AML-193 (cell line): ENCODE measurements at regions not wholly inside any gene's neighbourhood (a gene's known extent, or its start where the extent isn't known, plus 50 kb on each side); places are given as distances from the start of the nearest gene placed in this dataset.

ENCODE experiments used
- DNase-seq, 2 experiments: peaks; one replicate each; lab custom pipeline; 2025; lab: John Stamatoyannopoulos, UW

DNA sequence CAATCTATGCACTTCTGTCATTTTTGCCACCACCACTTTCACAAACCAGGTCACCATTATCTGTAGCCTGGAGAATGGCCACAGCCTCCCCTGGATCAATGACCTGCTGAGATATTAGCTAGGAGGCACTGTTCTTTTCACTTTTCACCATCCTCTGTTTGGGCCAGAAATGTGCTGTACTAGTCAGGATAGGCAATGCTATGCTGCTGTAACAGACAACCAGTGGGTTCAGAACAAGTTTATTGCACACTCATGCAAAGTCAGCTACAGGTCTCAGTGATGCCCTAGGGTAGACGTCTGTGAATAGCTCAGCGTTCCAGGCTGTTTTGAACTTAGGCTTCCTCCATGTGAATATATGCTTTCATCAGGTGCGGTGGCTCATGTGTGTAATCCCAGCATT, 231.5 kb downstream of the SUDS3 start:
- DNase-seq, result no peak

DNA sequence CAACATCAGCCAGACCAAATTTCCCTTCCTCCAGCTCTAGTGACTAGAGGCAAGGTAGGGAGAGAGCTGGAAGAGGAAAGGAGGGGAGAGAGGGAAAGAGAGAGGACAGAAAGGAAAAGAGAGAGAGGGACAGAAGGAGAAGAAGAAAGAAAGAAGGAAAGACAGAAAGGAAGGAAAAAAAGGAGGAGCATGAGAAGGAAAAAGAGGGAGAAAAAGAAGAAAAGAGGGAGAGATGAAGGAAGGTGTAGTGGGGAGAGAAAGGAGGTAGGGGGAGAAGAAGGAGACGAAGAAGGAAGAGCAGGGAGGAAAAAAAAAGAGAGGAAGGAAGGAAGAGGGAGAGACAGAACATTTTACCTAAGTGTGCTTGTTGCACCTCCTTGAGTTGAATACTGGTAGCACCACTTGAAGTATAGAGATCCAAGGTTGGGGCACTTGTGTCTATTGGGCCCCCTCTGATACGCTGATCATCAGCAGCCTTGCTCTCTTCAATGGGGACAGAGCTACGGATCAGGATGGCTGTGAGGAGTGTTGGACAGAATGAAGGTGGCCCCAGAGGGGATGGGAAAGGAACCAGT, 232.5 kb downstream of the SUDS3 start:
- DNase-seq, result no peak

DNA sequence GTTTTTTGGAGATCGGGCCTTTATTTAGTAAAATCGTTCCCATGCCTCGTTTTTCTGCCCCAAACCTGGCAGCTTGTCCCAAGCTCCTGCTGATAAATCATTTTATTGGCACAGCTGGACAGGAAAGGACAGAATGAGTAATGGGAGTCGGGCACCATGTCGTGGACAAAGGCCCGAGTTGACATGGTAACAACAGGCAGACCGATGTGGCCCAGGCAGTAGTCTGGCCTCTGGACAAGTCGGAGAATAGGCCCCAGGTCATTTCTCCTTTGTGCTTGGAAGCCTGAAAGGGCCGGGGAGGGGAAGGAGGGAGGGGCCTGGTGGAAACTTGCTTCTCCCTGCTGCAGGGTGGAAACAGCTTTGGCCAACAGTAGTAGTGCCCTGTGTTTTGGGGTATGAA, 234.9 kb downstream of the SUDS3 start:
- no peak for DNase-seq

DNA sequence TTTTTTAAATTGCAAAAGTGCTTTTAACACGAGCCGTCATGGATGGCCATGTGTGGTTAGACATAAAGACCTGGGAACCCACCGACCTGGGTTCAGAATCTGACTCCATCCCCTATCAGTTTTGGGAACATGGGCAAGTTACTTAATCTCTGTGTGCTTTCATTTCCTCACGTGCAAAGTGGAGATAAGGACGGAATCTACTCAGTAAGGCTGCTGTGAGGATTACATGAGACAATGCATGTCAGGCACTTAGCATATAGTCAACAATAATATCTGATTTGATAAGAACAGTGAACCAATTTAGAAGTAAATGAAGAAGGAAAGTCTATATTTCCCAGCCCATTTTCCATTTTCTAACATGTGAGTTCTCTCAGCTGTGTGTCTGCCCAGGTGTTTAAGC, 235.4 kb downstream of the SUDS3 start:
- no peak for DNase-seq

DNA sequence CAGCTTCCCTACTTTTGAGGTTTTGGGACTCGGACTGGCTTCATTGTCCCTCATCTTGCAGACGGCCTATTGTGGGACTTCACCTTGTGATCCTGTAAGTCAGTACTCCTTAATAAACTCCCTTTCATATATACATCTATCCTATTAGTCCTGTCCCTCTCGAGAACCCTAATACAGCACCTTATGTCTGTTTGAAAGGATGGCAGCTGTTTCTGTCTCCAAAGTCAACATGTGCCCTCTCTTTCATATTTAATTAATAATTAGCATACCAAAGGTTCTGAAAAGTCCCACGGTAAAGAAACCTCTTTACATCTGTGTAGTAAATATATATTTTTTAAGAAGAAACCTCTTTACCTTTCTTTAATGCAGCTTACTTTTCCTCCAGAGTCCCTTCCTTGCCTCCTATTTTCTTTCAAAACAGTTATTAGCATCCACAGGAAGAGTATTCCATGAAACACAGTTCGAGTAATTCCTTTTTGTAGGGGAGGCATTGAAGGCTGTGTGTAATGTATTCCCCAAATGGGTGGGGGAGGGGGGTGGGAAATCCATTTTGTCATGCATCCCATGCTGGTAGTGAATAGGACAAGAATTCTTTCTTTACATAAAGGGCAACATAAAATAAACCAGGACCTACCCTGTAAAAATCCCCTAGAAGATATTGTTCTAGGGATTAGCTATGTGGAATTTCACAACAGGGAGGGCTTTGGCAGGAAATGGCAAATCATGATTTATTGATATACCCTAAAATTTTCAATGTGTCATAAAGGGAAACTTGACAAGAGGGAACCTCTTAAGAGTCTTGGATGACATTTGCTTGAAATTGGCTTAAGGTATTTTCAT, 241.5 kb downstream of the SUDS3 start:
- no peak for DNase-seq

DNA sequence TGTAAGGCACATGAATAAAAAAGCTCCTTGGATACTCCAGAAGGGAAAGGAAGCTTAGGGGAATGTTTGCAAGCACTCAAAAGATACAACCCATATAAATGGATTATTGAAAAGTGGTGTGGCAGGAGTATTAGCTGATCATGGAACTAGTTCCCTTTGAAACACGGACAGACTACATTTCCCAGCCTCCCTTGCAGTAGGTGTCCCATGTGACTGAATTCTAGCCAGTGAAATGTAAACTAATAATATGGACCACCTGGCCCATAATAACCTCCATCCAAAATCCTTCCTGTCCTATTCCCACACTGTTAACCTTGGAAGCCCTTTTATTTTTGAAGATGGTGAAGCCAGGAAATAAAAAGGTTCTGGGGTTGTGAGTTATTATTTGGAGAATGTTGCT, 242.3 kb downstream of the SUDS3 start:
- no peak for DNase-seq

DNA sequence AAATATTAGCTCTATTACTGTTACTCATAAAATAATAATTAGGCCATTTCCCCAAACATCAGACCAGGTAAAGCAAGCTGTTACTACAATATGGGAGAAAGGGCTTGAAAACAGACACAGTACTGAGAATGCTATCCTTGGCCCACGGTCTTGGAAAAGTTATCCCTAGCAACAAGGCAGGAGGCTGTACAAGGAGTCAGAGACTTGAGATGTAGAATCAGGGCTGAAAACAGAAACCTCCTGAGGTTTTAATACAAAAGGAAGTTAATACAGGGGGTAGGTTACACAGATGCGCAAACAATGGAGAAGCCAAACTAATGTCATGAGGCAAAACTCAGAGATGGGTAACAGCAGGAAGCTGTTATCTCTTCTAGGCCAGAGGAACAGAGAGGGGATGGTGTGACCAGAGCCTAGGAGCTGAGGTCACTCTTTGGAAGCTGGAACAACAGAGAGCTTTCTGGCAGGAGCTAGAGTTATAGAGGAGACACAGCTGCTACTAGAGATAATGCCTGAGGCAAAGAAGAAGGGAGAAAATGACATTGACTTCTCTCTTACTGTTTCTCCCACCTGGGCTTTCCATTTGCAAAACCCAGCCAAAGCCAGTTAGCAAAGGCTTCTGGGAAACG, 248.8 kb downstream of the SUDS3 start:
- no peak for DNase-seq

DNA sequence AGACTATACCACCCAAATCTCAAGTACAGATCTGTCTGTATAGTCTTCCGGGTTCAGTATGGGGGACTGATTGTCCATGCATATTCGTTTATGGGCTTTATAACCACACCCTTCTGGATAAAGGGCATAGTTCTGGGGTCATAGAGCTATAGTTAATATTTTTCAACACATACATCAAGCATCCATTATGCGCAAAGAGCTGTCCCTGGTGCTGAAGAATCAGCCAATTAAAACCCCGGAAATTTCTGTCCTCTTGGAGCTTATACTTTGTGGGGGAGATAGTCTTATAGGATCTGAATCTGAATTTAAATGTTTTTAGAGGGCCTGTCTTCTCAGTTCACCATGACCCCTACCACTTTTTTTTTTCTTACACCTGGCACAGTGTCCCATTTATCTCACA, 256.7 kb downstream of the SUDS3 start:
- DNase-seq, result no peak

DNA sequence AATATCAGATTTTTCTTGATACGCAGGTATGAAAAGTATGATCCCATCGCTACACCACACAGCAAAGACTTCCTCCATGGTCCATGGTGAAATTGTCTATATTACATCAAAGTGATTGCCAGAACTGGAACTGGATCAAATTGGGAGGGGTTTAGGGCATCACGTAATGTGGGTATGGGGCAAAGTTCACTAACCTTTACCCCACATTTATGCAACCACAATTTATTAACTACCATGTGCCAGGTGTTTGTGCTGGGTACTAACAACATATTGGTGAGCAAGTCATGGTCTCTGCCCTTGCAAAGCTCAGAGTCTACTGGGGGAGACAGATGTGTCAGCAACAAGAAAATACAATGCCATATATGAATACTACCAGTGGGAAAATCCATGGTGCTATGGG, 258.9 kb downstream of the SUDS3 start:
- no peak for DNase-seq

DNA sequence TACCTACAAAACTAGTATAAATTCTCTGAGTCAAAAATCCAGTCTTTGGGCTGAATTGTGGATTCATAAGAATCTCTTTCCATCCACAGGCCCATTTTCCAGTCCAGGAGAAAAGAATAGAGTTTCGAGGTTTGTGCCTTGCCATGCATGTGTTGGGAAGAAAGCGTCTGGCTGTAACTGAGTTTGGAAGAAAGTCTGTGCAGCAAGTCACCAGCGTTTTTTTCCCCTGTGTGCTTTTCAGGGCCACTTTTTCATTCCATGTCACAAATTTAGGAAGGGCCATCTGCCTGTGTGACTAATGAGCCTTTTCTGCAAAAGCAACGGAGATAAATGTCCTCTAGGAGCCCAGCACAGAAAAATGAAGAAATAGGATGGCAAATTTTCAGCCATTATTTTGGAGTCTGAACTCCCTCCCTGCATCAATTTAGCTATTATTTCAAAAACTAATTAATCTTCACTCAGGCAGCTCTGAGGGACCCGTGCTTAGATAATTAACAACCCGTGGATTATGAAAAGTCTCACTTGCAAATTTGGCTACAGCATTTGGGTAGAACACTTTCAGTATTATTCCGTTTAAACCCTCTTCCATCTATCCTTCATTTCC, 261.5 kb downstream of the SUDS3 start:
- no peak for DNase-seq

DNA sequence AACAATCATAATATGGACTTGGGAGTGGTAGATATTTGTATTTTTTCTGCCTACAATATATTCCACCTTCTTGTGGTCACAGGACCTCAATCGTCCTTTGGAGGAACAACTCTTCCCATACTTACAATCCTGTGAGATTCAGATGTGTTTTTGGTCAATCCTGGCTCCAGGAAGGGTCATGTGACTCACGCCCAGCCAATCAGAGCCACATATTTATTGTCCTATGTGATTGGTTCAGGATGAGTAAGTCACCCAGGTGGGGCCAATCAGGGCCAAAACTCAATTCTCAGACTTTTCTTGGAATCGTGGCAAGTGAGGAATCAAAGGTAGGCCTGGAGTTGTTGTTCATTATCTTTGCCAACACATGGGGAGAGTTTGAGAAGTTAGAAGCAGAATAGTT, 264.9 kb downstream of the SUDS3 start:
- DNase-seq, result no peak

DNA sequence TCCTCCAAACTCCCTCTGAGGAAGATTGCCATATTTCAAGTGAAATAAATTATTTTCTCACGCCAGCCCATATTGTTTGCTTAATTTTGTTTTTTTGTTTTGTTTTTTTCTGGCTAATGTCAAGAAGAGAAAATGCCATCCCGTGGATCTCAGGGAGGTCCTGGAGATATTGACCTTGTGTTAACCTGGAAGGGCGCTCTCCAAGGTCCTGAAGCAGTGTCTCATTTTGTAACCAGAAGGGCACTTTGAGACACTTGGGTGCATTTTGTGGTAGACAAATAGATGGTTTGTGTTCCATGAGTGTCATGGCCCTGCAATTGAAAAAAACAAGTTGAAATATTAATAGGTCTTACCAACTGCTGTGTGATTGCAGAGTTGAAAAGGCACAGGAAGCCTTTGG, 268.9 kb downstream of the SUDS3 start:
- DNase-seq, result peak; percentile 0 to 2

DNA sequence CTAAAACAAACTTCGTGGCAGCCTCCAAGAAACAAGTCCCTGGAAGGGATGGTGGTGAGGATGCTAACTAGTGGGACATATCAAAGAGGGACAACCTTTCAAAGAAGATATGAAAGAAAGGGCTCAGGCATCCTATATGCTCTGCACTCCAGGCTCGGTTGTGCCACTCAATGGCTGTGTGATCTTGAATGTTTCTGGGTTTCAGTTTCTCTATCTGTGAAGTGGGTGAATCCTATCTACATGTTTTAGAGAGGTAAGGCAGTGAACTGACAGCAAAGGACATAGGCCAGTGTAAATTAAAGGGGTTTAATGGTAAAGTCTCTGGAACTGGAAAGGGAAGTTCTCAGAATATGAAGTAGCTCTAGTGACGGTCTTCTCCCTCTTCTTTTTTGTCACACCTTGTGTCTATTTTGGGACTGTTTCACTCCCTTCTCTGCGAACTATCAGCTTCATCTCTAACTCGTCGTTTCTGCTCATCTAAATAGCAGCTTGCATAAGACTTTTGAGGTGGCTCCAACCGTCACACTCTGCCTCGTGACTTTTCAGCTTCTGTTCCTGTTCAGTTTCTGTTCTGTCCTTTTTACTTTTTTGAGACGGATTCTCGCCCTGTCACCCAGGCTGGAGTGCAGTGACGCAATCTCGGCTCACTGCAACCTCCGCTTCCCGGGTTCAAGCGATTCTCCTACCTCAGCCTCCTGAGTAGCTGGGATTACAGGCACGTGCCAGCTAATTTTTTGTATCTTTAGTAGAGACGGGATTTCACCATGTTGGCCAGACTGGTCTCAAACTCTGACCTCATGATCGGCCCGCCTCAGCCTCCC, 273.6 kb downstream of the SUDS3 start:
- DNase-seq, result no peak

DNA sequence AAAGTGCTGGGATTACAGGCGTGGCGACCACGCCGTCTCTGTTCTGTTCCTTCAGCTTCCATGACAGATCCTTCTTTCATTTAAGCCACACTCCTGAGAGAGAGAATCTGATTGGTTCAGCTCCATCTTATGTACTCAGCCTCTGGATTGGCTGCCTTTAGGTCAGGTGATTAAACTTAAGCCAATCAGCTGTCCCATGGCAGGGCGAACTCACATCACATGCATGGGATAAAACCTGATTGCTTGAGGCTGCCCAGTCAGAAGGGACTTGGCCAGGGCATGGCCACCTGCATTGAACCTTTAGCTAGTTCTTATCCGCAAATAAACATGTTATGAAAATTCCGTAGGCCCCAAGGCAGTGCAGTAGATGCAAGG, 274.2 kb downstream of the SUDS3 start:
- DNase-seq, result no peak

DNA sequence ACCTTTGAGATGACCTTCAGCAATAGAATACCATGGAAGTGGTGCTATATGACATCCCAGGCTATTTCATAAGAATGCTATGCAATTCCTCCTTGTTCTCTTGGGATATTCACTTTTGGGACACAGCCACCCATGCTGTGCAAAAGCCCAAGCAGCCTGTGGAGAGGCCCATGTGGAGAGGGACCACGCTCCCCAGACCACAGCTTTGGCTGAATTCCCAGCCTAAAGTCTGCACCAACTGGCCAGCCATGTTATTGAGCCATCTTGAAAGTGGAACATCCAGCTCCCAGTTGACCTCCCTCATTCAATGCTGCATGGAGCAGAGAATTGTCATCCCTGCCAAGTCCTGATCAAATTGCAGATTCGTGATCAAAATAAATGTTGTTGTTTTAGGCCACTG, 275.1 kb downstream of the SUDS3 start:
- DNase-seq, result no peak

DNA sequence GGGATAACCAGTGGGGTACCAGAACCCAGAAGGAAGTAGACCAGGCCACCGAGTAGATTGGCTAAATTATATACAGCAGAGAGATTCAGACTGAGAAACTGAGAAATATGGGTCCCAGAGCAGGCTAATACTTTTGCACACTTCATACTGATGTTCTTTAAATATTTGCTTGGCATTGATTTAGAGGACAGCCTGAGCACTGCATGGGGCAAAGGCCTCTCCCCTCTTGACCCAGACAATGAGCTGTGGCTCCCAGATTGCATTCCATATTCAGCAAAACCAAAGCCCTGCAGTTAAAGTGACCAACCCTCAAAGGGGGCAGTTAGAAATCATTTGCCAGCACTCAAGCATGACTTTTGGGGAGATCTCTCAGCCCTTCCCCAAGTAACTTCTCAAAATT, 279.2 kb downstream of the SUDS3 start:
- DNase-seq, result no peak

DNA sequence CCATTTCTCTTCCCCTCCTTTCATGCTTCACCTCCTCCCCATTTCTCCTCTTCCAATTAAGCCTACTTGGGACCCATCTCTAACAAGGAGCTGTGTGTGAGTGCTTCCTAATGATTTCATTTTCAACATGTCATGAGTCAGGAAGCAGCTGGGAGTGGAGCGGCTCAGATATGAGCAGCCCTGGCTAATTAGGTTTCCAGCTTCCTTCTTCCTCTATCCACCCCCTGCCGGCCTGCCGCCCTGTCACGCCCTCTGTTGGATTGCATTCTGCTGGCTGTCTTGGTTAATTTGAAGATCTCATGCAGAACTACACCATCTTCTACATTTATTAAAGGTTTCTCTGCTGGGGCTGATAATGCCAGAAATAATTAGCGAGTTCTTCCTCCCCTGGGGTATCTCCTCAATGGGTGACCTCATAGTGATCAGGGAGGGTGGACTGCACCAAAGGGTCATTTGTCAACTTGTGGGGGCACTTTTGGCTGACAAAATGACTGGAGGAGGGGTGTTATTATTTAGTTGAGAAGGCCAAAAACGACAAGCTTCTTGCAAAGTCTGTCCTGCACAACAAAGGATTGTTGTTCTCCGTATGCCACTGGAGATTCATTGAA, 300.9 kb upstream of the SRRM4 start:
- no peak for DNase-seq

DNA sequence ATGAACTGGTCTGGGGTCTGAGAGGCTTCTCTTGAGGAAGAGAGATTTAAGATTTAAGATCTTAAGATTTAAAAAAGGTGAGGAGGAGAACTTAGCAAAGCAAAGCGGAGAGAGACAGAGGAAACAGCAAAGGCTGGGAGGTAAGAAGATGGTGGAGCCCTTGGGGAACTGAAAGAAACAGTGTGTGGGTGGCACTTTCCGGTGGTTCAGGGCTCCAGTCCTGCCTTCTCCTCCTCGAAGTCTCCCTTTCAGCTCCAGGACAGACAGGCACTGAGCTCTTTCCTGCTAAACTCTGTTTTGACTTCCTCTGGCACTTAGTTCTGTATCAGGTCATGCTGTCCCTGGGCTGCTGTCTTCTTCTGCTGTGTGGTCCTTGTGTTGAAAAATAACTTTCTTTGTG, 298.7 kb upstream of the SRRM4 start:
- DNase-seq, result no peak

DNA sequence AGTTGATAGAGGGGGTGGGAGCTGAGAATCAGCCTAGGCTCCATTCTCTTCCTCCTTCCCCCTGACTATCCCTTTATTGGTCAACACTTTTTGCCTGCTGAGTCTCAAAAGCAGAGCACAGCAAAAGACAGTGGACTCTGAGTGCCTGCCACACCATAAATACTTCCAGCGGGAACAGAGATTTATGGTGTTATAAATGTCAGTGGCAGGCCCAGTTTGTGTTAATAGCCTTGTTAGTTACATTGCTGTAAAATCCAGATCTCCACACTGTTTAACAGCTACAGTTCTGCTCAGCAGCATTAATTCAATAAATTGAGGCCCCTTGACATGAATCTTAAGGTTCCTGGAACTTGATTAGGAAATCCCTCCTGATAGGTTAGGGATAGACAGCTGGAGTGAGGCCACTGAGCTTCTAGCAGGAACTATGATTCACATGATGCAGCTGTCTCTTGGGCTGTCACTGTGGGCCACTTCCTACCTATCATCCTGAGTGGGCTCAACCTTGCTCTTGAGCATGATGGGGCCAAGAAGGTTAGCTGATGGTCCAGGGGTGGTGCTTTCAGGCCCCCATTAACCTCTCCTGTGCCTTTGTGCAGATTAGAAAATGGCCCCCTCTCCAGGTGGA, 295.2 kb upstream of the SRRM4 start:
- no peak for DNase-seq

DNA sequence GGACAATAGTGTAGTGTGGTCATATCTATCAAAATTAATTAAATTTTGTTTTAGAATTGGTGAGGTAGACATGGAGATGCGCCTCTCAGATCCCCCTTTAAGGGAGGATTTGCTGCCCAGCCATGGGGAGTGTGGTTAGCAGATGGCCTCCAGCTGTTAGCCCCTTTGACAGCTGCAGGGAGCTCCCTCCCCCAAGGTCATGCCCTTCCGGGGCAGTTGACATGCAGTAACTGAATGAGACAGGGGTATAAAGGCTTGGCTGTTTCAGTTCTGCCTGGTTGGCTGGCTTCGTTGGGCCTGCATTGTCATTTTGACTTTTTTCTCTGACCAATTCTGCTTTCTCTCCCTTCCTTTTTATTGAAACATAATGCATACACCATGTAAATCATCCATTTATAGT, 291.5 kb upstream of the SRRM4 start:
- DNase-seq, result no peak

DNA sequence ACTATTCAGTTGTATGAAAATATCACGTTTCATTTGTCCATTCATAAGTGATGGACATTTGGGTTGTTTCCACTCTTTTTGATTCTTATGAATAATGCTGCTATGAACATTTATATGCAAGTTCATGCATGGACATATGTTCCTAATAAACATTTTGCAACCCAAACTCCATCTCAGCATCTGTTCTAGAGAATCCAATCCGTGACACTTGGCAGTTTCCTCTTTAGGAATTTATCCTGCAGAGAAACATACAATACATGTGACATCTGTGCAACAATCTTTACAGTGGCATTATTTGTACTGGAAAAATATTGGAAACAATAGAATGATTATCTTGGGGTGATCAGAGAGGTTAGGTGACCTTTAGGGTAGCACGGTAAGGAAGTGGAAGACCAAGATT, 290.8 kb upstream of the SRRM4 start:
- DNase-seq, result no peak
